ENCODE measurements at regions not wholly inside any gene's neighbourhood (a gene's known extent, or its start where the extent isn't known, plus 50 kb on each side); places are given as distances from the start of the nearest gene placed in this dataset.

DNA sequence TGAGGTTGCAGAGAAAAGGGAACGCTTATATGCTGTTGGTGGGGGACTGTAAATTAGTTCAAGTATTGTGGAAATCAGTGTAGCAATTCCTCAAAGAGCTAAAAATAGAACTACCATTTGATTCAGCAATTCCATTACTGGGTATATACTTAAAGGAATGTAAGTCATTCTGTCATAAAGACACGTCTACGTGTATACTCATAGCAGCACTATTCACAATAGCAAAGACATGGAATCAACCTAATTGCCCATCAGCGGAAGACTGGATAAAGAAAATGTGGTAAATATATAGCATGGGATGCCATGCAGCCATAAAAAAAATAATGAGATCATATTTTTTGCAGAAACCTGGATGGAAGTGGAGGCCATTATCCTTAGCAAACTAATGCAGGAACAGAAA is 100.0 kb upstream of the NPSR1 start:
- no peak for TF ChIP-seq ZNF274 (IDR thresholded peaks at IDR 0.05; ENCODE audit: low read depth, low read length)
- no peak for TF ChIP-seq YY1 (IDR thresholded peaks at IDR 0.05; ENCODE audit: insufficient read depth, insufficient read length)
